ENCODE measurements at regions not wholly inside any gene's neighbourhood (a gene's known extent, or its start where the extent isn't known, plus 50 kb on each side); places are given as distances from the start of the nearest gene placed in this dataset.

GRCh38 chr13:22428188-22428828, 752.5 kb upstream of the SGCG start:
- WGBS, result 80% methylated on average over 10 of the region's 10 CpGs
- no peaks in the 10 kb centered on the region for H3K36me3 ChIP-seq (ENCODE audit: control insufficient read depth in 2 of 2, insufficient read depth in 2 of 2, low read length in 1 of 2)
- no peak for DNase-seq (ENCODE audit: low read depth in 6 of 9, low spot score in 9 of 9)
- H3K4me1 ChIP-seq (ENCODE audit: control insufficient read depth in 2 of 2, insufficient read depth in 2 of 2, low read length in 2 of 2), result no peaks in the 10 kb centered on the region
- no peaks in the 10 kb centered on the region for H3K9me3 ChIP-seq (ENCODE audit: control insufficient read depth in 2 of 2, insufficient read depth in 1 of 2, low read length in 1 of 2)
- no peak overlapping the region for H3K27ac ChIP-seq (ENCODE audit: low read depth in 1 of 2, low read length in 1 of 2)
- no peak overlapping the region for H3K4me3 ChIP-seq (ENCODE audit: low read length in 2 of 2)
- H3K27me3 ChIP-seq (ENCODE audit: control insufficient read depth in 2 of 2, insufficient read depth in 1 of 2, low read length in 1 of 2), result no peaks in the 10 kb centered on the region

GRCh38 chr13:22432690-22433089, 748.1 kb upstream of the SGCG start:
- no peak overlapping the region for H3K4me3 ChIP-seq (ENCODE audit: low read length in 2 of 2)
- no peaks in the 10 kb centered on the region for H3K36me3 ChIP-seq (ENCODE audit: control insufficient read depth in 2 of 2, insufficient read depth in 2 of 2, low read length in 1 of 2)
- no peaks in the 10 kb centered on the region for H3K27me3 ChIP-seq (ENCODE audit: control insufficient read depth in 2 of 2, insufficient read depth in 1 of 2, low read length in 1 of 2)
- DNase-seq (ENCODE audit: low read depth in 6 of 9, low spot score in 9 of 9), result no peak
- H3K27ac ChIP-seq (ENCODE audit: low read depth in 1 of 2, low read length in 1 of 2), result no peak overlapping the region
- H3K9me3 ChIP-seq (ENCODE audit: control insufficient read depth in 2 of 2, insufficient read depth in 1 of 2, low read length in 1 of 2), result no peaks in the 10 kb centered on the region
- H3K4me1 ChIP-seq (ENCODE audit: control insufficient read depth in 2 of 2, insufficient read depth in 2 of 2, low read length in 2 of 2), result no peaks in the 10 kb centered on the region

- WGBS, result 68% methylated on average over 7 of the region's 7 CpGs
- no peaks in the 10 kb centered on the region for H3K4me1 ChIP-seq (ENCODE audit: control insufficient read depth in 2 of 2, insufficient read depth in 2 of 2, low read length in 2 of 2)
- no peaks in the 10 kb centered on the region for H3K9me3 ChIP-seq (ENCODE audit: control insufficient read depth in 2 of 2, insufficient read depth in 1 of 2, low read length in 1 of 2)
- H3K27me3 ChIP-seq (ENCODE audit: control insufficient read depth in 2 of 2, insufficient read depth in 1 of 2, low read length in 1 of 2), result no peaks in the 10 kb centered on the region
- no peak overlapping the region for H3K27ac ChIP-seq (ENCODE audit: low read depth in 1 of 2, low read length in 1 of 2)
- DNase-seq (ENCODE audit: low read depth in 6 of 9, low spot score in 9 of 9), result no peak
- no peaks in the 10 kb centered on the region for H3K36me3 ChIP-seq (ENCODE audit: control insufficient read depth in 2 of 2, insufficient read depth in 2 of 2, low read length in 1 of 2)
- H3K4me3 ChIP-seq (ENCODE audit: low read length in 2 of 2), result no peak overlapping the region
Observed at GRCh38 chr13:22447132-22447886, 733.5 kb upstream of the SGCG start.

GRCh38 chr13:22449251-22449650, 731.5 kb upstream of the SGCG start:
- Histone ChIP-seq H3K9me3 (ENCODE audit: control insufficient read depth in 2 of 2, insufficient read depth in 1 of 2, low read length in 1 of 2) (no peaks in the 10 kb centered on the region), H3K27ac (ENCODE audit: low read depth in 1 of 2, low read length in 1 of 2) (no peak overlapping the region), H3K27me3 (ENCODE audit: control insufficient read depth in 2 of 2, insufficient read depth in 1 of 2, low read length in 1 of 2) (no peaks in the 10 kb centered on the region), H3K4me3 (ENCODE audit: low read length in 2 of 2) (no peak overlapping the region), H3K36me3 (ENCODE audit: control insufficient read depth in 2 of 2, insufficient read depth in 2 of 2, low read length in 1 of 2) (no peaks in the 10 kb centered on the region), H3K4me1 (ENCODE audit: control insufficient read depth in 2 of 2, insufficient read depth in 2 of 2, low read length in 2 of 2) (no peaks in the 10 kb centered on the region)
- 94% methylated on average over 5 of the region's 5 CpGs for WGBS
- no peak for DNase-seq (ENCODE audit: low read depth in 6 of 9, low spot score in 9 of 9)

GRCh38 chr13:22451327-22451741, 729.4 kb upstream of the SGCG start:
- Histone ChIP-seq H3K4me3 (ENCODE audit: low read length in 2 of 2) (no peak overlapping the region), H3K27me3 (ENCODE audit: control insufficient read depth in 2 of 2, insufficient read depth in 1 of 2, low read length in 1 of 2) (no peaks in the 10 kb centered on the region), H3K36me3 (ENCODE audit: control insufficient read depth in 2 of 2, insufficient read depth in 2 of 2, low read length in 1 of 2) (no peaks in the 10 kb centered on the region), H3K27ac (ENCODE audit: low read depth in 1 of 2, low read length in 1 of 2) (no peak overlapping the region), H3K9me3 (ENCODE audit: control insufficient read depth in 2 of 2, insufficient read depth in 1 of 2, low read length in 1 of 2) (peaks cover 0 to 2% of the 10 kb centered on the region in 2 donors), H3K4me1 (ENCODE audit: control insufficient read depth in 2 of 2, insufficient read depth in 2 of 2, low read length in 2 of 2) (no peaks in the 10 kb centered on the region)
- 85% methylated on average over 5 of the region's 5 CpGs for WGBS
- DNase-seq (ENCODE audit: low read depth in 6 of 9, low spot score in 9 of 9), result no peak

- Histone ChIP-seq H3K27me3 (ENCODE audit: control insufficient read depth in 2 of 2, insufficient read depth in 1 of 2, low read length in 1 of 2) (no peaks in the 10 kb centered on the region), H3K4me1 (ENCODE audit: control insufficient read depth in 2 of 2, insufficient read depth in 2 of 2, low read length in 2 of 2) (no peaks in the 10 kb centered on the region), H3K9me3 (ENCODE audit: control insufficient read depth in 2 of 2, insufficient read depth in 1 of 2, low read length in 1 of 2) (peaks cover 0 to 6% of the 10 kb centered on the region in 2 donors), H3K27ac (ENCODE audit: low read depth in 1 of 2, low read length in 1 of 2) (no peak overlapping the region), H3K4me3 (ENCODE audit: low read length in 2 of 2) (no peak overlapping the region), H3K36me3 (ENCODE audit: control insufficient read depth in 2 of 2, insufficient read depth in 2 of 2, low read length in 1 of 2) (no peaks in the 10 kb centered on the region)
- 66% methylated on average over 3 of the region's 3 CpGs for WGBS
- no peak for DNase-seq (ENCODE audit: low read depth in 6 of 9, low spot score in 9 of 9)
Observed at GRCh38 chr13:22454586-22454985, 726.2 kb upstream of the SGCG start.

GRCh38 chr13:22455036-22455435, 725.7 kb upstream of the SGCG start:
- H3K9me3 ChIP-seq (ENCODE audit: control insufficient read depth in 2 of 2, insufficient read depth in 1 of 2, low read length in 1 of 2), result peaks cover 0 to 6% of the 10 kb centered on the region in 2 donors
- WGBS, result 82% methylated on average over 2 of the region's 2 CpGs
- no peaks in the 10 kb centered on the region for H3K4me1 ChIP-seq (ENCODE audit: control insufficient read depth in 2 of 2, insufficient read depth in 2 of 2, low read length in 2 of 2)
- no peaks in the 10 kb centered on the region for H3K36me3 ChIP-seq (ENCODE audit: control insufficient read depth in 2 of 2, insufficient read depth in 2 of 2, low read length in 1 of 2)
- no peaks in the 10 kb centered on the region for H3K27me3 ChIP-seq (ENCODE audit: control insufficient read depth in 2 of 2, insufficient read depth in 1 of 2, low read length in 1 of 2)
- no peak overlapping the region for H3K27ac ChIP-seq (ENCODE audit: low read depth in 1 of 2, low read length in 1 of 2)
- H3K4me3 ChIP-seq (ENCODE audit: low read length in 2 of 2), result no peak overlapping the region
- no peak for DNase-seq (ENCODE audit: low read depth in 6 of 9, low spot score in 9 of 9)

- 80% methylated on average over 10 of the region's 10 CpGs for WGBS
- H3K36me3 ChIP-seq (ENCODE audit: control insufficient read depth in 2 of 2, insufficient read depth in 2 of 2, low read length in 1 of 2), result no peaks in the 10 kb centered on the region
- no peaks in the 10 kb centered on the region for H3K4me1 ChIP-seq (ENCODE audit: control insufficient read depth in 2 of 2, insufficient read depth in 2 of 2, low read length in 2 of 2)
- H3K4me3 ChIP-seq (ENCODE audit: low read length in 2 of 2), result no peak overlapping the region
- no peaks in the 10 kb centered on the region for H3K27me3 ChIP-seq (ENCODE audit: control insufficient read depth in 2 of 2, insufficient read depth in 1 of 2, low read length in 1 of 2)
- no peak for DNase-seq (ENCODE audit: low read depth in 6 of 9, low spot score in 9 of 9)
- no peak overlapping the region for H3K27ac ChIP-seq (ENCODE audit: low read depth in 1 of 2, low read length in 1 of 2)
- no peaks in the 10 kb centered on the region for H3K9me3 ChIP-seq (ENCODE audit: control insufficient read depth in 2 of 2, insufficient read depth in 1 of 2, low read length in 1 of 2)
Observed at GRCh38 chr13:22461854-22462490, 718.8 kb upstream of the SGCG start.

GRCh38 chr13:22463089-22463488, 717.7 kb upstream of the SGCG start:
- H3K27ac ChIP-seq (ENCODE audit: low read depth in 1 of 2, low read length in 1 of 2), result no peak overlapping the region
- no peak for DNase-seq (ENCODE audit: low read depth in 6 of 9, low spot score in 9 of 9)
- no peaks in the 10 kb centered on the region for H3K9me3 ChIP-seq (ENCODE audit: control insufficient read depth in 2 of 2, insufficient read depth in 1 of 2, low read length in 1 of 2)
- 65% methylated on average over 2 of the region's 2 CpGs for whole genome bisulfite sequencing
- H3K4me1 ChIP-seq (ENCODE audit: control insufficient read depth in 2 of 2, insufficient read depth in 2 of 2, low read length in 2 of 2), result no peaks in the 10 kb centered on the region
- H3K4me3 ChIP-seq (ENCODE audit: low read length in 2 of 2), result no peak overlapping the region
- no peaks in the 10 kb centered on the region for H3K27me3 ChIP-seq (ENCODE audit: control insufficient read depth in 2 of 2, insufficient read depth in 1 of 2, low read length in 1 of 2)
- H3K36me3 ChIP-seq (ENCODE audit: control insufficient read depth in 2 of 2, insufficient read depth in 2 of 2, low read length in 1 of 2), result no peaks in the 10 kb centered on the region
